ENCODE measurements at regions not wholly inside any gene's neighbourhood (a gene's known extent, or its start where the extent isn't known, plus 50 kb on each side); places are given as distances from the start of the nearest gene placed in this dataset.

DNA sequence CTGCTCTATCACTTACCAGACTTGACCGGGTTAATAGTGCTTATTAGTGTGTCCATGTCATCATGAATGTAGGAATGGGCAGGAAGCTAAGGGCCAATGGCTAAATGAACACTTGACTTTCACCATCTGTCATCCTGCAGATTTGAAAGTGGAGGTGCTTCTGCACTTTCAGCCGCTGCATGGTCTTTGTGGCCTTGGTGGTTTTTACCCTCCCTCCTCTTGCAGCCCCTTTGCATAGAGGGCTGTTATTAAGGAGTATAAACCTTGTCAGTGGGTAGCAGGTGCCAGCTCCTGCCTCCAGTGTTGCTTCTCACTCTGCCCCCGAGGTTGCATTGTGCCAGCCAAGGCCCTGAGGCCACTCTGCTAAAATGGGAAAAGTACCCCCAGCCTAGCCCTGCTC is 122.2 kb upstream of the TNFAIP3 start (continued):
- TF ChIP-seq, protein P1, sequence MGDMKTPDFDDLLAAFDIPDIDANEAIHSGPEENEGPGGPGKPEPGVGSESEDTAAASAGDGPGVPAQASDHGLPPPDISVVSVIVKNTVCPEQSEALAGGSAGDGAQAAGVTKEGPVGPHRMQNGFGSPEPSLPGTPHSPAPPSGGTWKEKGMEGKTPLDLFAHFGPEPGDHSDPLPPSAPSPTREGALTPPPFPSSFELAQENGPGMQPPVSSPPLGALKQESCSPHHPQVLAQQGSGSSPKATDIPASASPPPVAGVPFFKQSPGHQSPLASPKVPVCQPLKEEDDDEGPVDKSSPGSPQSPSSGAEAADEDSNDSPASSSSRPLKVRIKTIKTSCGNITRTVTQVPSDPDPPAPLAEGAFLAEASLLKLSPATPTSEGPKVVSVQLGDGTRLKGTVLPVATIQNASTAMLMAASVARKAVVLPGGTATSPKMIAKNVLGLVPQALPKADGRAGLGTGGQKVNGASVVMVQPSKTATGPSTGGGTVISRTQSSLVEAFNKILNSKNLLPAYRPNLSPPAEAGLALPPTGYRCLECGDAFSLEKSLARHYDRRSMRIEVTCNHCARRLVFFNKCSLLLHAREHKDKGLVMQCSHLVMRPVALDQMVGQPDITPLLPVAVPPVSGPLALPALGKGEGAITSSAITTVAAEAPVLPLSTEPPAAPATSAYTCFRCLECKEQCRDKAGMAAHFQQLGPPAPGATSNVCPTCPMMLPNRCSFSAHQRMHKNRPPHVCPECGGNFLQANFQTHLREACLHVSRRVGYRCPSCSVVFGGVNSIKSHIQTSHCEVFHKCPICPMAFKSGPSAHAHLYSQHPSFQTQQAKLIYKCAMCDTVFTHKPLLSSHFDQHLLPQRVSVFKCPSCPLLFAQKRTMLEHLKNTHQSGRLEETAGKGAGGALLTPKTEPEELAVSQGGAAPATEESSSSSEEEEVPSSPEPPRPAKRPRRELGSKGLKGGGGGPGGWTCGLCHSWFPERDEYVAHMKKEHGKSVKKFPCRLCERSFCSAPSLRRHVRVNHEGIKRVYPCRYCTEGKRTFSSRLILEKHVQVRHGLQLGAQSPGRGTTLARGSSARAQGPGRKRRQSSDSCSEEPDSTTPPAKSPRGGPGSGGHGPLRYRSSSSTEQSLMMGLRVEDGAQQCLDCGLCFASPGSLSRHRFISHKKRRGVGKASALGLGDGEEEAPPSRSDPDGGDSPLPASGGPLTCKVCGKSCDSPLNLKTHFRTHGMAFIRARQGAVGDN (IDR thresholded peaks at IDR 0.05), result 0 out of 2 replicates have a peak, but pooled peaks have one; percentile 24
- TF ChIP-seq SP1 (IDR thresholded peaks at IDR 0.05; ENCODE audit: low read depth, low read length) (no peak), NR2C1 (IDR thresholded peaks at IDR 0.05) (no peak), JUND (IDR thresholded peaks at IDR 0.05; ENCODE audit: low read depth, low read length) (no peak), BHLHE40 (IDR thresholded peaks at IDR 0.05; ENCODE audit: borderline replicate concordance in 1 of 2, low read depth in 2 of 2, low read length in 1 of 2) (peak in 1 of 2 experiments; percentile 27; a peak in 1 of 4 replicates), SMAD1 (IDR thresholded peaks at IDR 0.05; ENCODE audit: low read depth, partially characterized antibody) (no peak), CBFB (IDR thresholded peaks at IDR 0.05; ENCODE audit: low read depth) (peak; percentile 16; the same call in 1 of the 2 replicates), RUNX3 (IDR thresholded peaks at IDR 0.05; ENCODE audit: low read length) (peak; percentile 95), PAX8 (IDR thresholded peaks at IDR 0.05) (no peak), ZNF622 (IDR thresholded peaks at IDR 0.05) (no peak), NFYB (IDR thresholded peaks at IDR 0.05; ENCODE audit: insufficient read depth, low read depth, low read length) (no peak), ETV6 (conservative IDR thresholded peaks at IDR 0.05 in 1 of 2, IDR thresholded peaks at IDR 0.05 in 1 of 2; ENCODE audit: borderline replicate concordance in 1 of 2, low read depth in 1 of 2) (no peak), TCF3 (IDR thresholded peaks at IDR 0.05; ENCODE audit: borderline replicate concordance, insufficient read depth, low read depth, low read length) (peak; percentile 59; the same call in 1 of the 2 replicates), PML (IDR thresholded peaks at IDR 0.05; ENCODE audit: low read length) (no peak), EZH2 (IDR thresholded peaks at IDR 0.05; ENCODE audit: borderline replicate concordance, control insufficient read depth, low read depth, low read length) (no peak)
- TF ChIP-seq, protein P2, sequence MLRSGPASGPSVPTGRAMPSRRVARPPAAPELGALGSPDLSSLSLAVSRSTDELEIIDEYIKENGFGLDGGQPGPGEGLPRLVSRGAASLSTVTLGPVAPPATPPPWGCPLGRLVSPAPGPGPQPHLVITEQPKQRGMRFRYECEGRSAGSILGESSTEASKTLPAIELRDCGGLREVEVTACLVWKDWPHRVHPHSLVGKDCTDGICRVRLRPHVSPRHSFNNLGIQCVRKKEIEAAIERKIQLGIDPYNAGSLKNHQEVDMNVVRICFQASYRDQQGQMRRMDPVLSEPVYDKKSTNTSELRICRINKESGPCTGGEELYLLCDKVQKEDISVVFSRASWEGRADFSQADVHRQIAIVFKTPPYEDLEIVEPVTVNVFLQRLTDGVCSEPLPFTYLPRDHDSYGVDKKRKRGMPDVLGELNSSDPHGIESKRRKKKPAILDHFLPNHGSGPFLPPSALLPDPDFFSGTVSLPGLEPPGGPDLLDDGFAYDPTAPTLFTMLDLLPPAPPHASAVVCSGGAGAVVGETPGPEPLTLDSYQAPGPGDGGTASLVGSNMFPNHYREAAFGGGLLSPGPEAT (IDR thresholded peaks at IDR 0.05; ENCODE audit: low read depth), result peak; percentile 60; the same call in 1 of the 2 replicates
- TF ChIP-seq, protein P3, sequence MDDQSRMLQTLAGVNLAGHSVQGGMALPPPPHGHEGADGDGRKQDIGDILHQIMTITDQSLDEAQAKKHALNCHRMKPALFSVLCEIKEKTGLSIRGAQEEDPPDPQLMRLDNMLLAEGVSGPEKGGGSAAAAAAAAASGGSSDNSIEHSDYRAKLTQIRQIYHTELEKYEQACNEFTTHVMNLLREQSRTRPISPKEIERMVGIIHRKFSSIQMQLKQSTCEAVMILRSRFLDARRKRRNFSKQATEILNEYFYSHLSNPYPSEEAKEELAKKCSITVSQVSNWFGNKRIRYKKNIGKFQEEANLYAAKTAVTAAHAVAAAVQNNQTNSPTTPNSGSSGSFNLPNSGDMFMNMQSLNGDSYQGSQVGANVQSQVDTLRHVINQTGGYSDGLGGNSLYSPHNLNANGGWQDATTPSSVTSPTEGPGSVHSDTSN (IDR thresholded peaks at IDR 0.05; ENCODE audit: insufficient replicate concordance, low read depth, low read length), result no peak
- TF ChIP-seq, protein P4, sequence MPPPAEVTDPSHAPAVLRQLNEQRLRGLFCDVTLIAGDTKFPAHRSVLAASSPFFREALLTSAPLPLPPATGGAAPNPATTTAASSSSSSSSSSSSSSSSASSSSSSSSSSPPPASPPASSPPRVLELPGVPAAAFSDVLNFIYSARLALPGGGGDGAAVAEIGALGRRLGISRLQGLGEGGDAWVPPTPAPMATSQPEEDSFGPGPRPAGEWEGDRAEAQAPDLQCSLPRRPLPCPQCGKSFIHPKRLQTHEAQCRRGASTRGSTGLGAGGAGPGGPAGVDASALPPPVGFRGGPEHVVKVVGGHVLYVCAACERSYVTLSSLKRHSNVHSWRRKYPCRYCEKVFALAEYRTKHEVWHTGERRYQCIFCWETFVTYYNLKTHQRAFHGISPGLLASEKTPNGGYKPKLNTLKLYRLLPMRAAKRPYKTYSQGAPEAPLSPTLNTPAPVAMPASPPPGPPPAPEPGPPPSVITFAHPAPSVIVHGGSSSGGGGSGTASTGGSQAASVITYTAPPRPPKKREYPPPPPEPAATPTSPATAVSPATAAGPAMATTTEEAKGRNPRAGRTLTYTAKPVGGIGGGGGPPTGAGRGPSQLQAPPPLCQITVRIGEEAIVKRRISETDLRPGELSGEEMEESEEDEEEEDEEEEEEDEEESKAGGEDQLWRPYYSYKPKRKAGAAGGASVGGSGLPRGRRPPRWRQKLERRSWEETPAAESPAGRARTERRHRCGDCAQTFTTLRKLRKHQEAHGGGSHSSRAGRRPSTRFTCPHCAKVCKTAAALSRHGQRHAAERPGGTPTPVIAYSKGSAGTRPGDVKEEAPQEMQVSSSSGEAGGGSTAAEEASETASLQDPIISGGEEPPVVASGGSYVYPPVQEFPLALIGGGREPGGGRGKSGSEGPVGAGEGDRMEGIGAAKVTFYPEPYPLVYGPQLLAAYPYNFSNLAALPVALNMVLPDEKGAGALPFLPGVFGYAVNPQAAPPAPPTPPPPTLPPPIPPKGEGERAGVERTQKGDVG (CRISPR knock-in tag; IDR thresholded peaks at IDR 0.05), result no peak
- TF ChIP-seq, protein P5, sequence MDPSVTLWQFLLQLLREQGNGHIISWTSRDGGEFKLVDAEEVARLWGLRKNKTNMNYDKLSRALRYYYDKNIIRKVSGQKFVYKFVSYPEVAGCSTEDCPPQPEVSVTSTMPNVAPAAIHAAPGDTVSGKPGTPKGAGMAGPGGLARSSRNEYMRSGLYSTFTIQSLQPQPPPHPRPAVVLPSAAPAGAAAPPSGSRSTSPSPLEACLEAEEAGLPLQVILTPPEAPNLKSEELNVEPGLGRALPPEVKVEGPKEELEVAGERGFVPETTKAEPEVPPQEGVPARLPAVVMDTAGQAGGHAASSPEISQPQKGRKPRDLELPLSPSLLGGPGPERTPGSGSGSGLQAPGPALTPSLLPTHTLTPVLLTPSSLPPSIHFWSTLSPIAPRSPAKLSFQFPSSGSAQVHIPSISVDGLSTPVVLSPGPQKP (IDR thresholded peaks at IDR 0.05; ENCODE audit: low read depth, low read length), result no peak
